ENCODE measurements at regions not wholly inside any gene's neighbourhood (a gene's known extent, or its start where the extent isn't known, plus 50 kb on each side); places are given as distances from the start of the nearest gene placed in this dataset.

DNA sequence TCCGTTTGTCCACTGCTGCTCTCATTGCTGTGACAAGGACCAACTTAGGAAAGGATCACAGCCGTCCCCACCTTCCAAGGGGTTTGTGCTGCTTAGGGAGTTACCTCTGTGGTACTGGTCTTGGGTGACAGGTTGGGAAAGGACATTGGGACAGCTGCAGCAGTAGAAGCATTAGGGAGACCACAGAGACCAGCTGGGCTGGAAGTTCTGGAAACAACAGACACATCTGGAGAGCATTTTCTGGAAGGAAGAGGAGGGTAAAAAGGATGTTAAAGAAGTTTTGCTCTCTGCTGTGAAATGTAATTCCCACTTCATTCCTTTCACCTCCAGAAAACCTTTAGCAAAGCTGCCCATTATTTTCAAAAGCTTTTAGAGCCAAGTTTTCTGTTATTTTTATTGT lies 304.2 kb downstream of the LRFN2 start:
- in situ Hi-C loops (cut with HindIII; ENCODE audit: low pct_ligation_motif_present, low pct_unique_long_range_greater_than_20kb, low sequenced_read_pairs): no loop called here
- no peak for DNase-seq

- DNase-seq: no peak
- in situ Hi-C loops (cut with HindIII; ENCODE audit: low pct_ligation_motif_present, low pct_unique_long_range_greater_than_20kb, low sequenced_read_pairs): no loop called here
Observed at GRCh38 chr6:40281402-40281801, 305.8 kb downstream of the LRFN2 start.

DNA sequence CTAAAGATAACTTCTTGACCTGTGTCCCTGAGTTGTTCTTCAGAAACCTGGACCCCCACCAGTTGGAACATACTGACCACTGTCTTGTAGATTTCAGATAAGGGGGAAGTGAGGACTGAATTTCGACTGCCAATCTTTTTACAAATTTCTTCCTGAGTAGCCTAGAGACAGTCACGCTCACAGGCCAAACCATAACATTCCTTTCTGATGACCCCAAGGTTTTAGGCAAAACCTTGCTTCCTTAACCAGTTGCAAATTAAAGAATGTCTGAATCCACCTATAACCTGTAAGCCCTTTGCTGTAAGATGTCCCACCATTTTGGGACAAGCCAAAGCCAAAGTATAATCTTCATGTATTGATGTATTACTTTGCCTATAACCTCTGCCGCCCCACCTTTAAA lies 306.9 kb downstream of the LRFN2 start:
- DNase-seq: no peak
- in situ Hi-C loops (cut with HindIII; ENCODE audit: low pct_ligation_motif_present, low pct_unique_long_range_greater_than_20kb, low sequenced_read_pairs): no loop called here

GRCh38 chr6:40276141-40276540 lies 311.0 kb downstream of the LRFN2 start:
- in situ Hi-C loops (cut with HindIII; ENCODE audit: low pct_ligation_motif_present, low pct_unique_long_range_greater_than_20kb, low sequenced_read_pairs): no loop called here
- DNase-seq: peak; percentile 68

DNA sequence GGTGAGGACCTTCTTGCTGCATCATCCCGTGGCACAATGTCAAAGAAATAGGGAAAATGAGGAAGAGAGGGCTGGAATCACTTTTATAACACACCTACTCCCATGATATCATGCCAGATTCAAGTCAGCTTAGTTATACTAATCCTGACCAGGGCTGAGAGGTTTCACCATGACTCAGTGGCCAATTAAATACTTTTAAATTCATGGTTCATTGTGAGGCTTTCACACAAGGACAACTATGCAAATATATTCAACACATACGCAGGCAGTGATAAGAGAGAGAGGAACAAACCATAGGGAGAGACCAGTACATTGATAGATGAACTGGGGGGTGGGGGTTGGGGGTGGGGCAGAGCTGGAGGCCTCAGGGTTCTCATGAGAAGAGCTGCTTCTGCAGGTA lies 313.1 kb downstream of the LRFN2 start:
- no peak for DNase-seq
- in situ Hi-C loops (cut with HindIII; ENCODE audit: low pct_ligation_motif_present, low pct_unique_long_range_greater_than_20kb, low sequenced_read_pairs): no loop called here

DNA sequence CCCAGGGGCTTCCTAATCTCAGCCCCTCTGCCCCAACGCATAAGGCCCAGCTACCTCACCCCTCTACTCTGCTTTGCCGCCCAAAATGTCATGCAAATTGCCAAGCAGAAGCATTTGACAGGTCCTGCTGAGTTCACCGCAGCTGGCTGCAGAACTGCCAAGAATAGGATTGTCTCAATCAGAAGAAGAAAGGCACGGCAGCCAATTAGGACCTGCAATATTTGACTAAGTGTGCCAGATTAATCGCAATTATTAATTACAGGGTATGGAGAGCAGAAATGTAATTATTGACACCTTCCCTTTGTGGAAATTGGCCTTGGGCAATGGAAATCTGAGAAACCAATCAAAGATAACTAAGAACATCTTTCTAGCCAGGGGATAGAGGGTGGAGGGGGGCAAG lies 318.6 kb downstream of the LRFN2 start:
- in situ Hi-C loops (cut with HindIII; ENCODE audit: low pct_ligation_motif_present, low pct_unique_long_range_greater_than_20kb, low sequenced_read_pairs): no loop called here
- no peak for DNase-seq

DNA sequence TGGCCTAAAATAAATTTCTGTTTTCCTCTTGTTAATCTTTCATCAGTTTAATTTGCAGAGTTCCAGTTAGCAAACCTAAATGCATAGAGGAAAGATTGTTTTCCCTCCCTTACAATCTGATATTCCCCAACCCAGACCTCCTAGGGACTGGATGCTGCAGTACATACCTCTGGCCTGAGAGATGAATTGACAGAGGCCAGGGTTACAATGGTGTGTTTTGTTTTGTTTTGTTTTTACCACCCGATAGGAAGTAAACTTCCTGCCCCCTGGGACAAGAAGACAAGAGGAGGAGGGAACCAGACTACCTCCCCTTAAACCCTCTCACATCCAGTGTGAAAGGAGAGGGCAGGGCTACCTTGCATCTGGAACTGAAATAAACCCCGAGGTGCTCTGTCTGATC lies 319.0 kb downstream of the LRFN2 start:
- in situ Hi-C loops (cut with HindIII; ENCODE audit: low pct_ligation_motif_present, low pct_unique_long_range_greater_than_20kb, low sequenced_read_pairs): no loop called here
- DNase-seq: no peak

DNA sequence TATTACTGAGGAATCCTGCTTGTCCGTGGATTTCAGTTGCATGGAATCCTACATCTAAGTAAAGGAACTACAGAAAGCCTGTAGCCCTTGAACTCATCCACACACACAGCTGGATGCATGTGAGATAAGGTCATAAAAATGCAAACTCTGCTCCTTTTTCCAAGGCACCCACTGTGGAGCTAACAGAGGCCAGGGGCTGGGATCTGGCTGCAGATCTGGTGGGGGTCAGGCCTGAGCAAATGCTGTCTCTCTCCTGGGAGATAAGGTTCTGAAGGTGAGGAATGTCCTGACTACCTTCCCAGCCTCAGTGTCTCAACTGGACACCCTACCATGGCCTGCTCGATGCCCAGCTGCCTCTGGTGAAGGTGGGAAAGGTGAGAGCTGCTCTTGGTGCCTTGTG lies 321.5 kb downstream of the LRFN2 start:
- in situ Hi-C loops (cut with HindIII; ENCODE audit: low pct_ligation_motif_present, low pct_unique_long_range_greater_than_20kb, low sequenced_read_pairs): no loop called here

DNA sequence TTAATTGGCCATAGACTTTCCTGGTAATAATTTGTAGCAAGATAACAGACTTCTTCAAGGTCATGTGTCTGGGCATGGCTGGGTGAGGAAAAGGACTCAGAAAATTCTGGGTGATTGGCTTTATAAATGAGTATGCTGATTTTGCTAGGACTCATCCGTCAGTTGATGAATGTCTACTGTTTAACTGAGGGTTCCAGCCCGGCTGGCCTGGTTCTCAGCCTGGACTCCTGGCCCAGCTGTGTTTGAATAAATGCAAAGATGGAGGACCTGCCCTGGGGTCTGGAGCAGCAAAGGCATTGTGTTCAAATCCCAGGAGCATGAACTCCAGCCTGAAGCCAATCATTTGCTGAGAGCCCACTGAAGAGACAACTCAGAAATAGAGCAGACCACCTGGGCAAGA lies 323.2 kb downstream of the LRFN2 start:
- no peak for DNase-seq
- in situ Hi-C loops (cut with HindIII; ENCODE audit: low pct_ligation_motif_present, low pct_unique_long_range_greater_than_20kb, low sequenced_read_pairs): no loop called here

More for the DNA sequence above, 321.5 kb downstream of the LRFN2 start:
- no peak for DNase-seq

DNA sequence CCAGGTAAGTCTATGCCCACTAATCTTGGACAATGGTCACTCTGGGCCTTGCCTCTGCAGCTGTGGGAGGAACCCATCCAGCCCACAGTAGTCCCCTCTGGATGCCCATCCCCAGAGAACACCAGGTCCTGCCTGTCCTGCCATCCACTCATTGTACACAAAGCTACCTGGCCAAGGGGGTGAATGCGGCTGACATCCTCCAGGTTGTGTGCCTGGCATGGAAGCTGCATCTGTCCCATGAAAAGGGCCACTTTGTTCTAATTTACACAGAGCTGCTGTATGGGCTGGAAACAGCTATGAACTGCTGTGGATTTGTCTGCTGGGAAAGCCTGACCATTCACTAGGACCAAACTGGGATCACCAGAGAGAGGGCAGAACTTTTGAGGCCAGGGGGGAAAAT lies 324.8 kb downstream of the LRFN2 start:
- in situ Hi-C loops (cut with HindIII; ENCODE audit: low pct_ligation_motif_present, low pct_unique_long_range_greater_than_20kb, low sequenced_read_pairs): no loop called here
- no peak for DNase-seq

GRCh38 chr6:40258531-40258930 lies 324.3 kb upstream of the MOCS1 start:
- no peak for DNase-seq
- in situ Hi-C loops (cut with HindIII; ENCODE audit: low pct_ligation_motif_present, low pct_unique_long_range_greater_than_20kb, low sequenced_read_pairs): no loop called here

DNA sequence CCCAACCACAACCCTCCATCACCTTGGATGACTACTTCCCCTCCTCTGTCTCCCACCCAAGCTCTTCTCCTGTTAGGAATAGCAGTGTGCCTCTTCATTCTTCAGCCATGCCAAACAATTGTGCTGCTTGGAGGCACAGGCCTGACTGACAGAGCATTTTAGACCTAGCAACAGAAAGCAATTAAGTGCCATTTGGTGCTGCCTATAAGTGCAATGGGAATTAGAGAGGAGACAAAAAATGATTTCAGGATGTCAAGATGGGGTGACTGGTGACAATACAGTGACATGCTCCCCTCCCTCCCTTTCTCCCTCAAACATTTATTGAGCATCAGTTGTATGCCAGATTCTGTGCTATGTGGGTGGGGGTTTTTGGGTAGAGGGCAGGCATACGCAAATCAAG lies 322.6 kb upstream of the MOCS1 start:
- in situ Hi-C loops (cut with HindIII; ENCODE audit: low pct_ligation_motif_present, low pct_unique_long_range_greater_than_20kb, low sequenced_read_pairs): no loop called here

GRCh38 chr6:40256224-40256623 lies 322.0 kb upstream of the MOCS1 start:
- DNase-seq: no peak
- in situ Hi-C loops (cut with HindIII; ENCODE audit: low pct_ligation_motif_present, low pct_unique_long_range_greater_than_20kb, low sequenced_read_pairs): no loop called here

More for the DNA sequence above, 322.6 kb upstream of the MOCS1 start:
- no peak for DNase-seq

DNA sequence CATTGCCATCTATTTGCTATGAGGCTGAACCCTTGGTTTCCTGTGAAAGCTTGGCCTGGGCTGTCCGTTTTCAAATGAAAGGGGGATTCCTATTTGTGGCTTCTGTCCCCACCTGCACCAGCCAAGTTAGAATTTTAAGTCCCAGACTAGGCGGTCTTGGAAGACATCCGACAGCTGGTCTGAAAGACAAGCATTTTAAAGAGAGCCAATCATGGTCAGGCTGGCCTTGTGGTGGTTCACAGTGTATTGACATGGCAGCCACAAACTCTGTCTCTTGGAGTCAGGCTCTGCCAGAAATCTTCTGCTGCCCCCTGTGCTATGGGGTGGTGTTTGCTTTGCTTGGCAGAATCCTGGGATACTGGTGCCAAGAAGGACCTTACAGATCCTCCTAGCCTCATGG lies 319.2 kb upstream of the MOCS1 start:
- in situ Hi-C loops (cut with HindIII; ENCODE audit: low pct_ligation_motif_present, low pct_unique_long_range_greater_than_20kb, low sequenced_read_pairs): no loop called here
- DNase-seq: no peak

DNA sequence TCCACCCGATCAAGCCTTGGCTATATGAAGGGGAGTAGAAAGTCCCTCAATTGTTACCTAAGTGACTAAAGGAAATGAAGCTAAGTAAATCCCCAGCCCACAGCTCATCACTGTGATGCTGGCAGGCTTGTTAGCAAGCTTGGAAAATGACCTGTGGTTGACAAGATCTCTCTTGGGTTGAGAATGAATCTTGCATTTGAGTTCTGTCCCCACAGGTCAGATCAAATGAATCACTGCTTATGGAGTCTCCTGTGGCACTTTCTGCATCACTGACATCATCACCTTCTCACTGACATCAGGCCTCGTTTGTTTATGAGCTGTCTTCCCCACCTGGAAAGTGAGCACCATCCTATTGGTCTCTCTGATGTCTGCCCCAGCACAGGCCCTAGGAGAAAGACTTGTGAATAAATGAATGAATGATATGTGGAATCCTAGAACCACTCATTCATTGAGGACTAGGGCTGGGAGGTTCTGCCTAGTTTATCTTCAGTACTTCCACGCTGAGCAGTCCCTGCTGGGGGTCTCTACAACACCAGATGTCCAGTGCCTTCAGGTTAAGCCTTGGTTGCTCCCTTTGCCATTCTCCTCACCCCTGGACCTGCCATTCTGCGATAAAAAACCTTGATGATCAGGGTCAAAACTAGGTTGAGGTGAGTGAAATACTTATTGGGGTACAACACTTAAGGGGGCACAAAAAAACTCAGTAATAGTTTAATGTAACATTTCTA lies 318.4 kb upstream of the MOCS1 start:
- no peak for DNase-seq
- in situ Hi-C loops (cut with HindIII; ENCODE audit: low pct_ligation_motif_present, low pct_unique_long_range_greater_than_20kb, low sequenced_read_pairs): no loop called here

DNA sequence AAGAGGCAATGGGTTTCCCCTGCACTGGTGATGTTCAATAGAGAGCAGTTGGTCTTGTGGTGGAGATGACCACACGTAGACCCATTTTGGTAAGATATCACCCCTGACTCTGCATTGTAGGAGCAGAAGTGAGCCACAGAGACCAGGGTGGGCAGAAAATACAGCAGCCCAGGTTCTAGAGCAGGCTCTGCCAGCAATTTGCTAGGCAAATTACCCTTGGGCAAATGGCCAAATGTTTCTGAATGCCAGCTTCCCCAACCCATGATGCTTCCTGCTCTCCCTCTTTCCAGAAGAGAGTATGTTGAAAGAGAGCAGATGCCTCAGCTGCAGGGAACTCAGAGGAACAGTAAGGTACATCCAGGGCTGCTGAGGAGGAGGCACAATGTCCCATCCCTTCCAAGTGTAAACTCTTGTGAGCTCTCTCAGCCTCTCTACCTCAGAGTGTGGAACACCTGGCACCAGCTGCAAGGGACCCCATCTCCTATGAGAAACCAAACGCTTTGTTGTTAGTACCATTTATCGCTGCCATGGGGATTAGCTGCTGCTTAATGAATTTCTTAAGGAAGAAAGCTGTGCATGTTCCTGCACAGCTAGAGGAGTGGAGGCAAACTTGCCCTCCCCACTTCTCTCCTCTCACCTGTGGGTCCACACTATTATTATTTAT lies 317.5 kb upstream of the MOCS1 start:
- no peak for DNase-seq
- in situ Hi-C loops (cut with HindIII; ENCODE audit: low pct_ligation_motif_present, low pct_unique_long_range_greater_than_20kb, low sequenced_read_pairs): no loop called here

DNA sequence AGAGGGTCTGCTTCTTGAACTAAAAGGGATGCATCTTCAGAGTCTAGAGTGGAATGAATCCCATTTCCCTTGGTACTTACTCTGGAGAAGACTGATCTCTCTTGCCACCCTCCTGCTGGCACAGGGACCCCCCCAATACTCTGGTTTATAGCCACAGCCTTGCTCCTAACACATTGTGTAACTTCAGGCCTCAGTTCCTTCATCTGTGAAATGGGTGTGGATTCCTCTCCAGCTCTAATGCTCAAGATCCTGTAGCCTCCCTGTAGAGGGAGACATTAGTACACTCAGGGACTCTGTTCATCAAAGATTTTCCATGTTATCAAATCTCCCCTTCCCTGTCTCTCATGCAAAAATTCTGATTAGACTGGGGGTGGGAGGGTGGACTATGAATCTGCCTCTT lies 315.7 kb upstream of the MOCS1 start:
- in situ Hi-C loops (cut with HindIII; ENCODE audit: low pct_ligation_motif_present, low pct_unique_long_range_greater_than_20kb, low sequenced_read_pairs): no loop called here
- no peak for DNase-seq

- in situ Hi-C loops (cut with HindIII; ENCODE audit: low pct_ligation_motif_present, low pct_unique_long_range_greater_than_20kb, low sequenced_read_pairs): no loop called here
- no peak for DNase-seq
Observed at GRCh38 chr6:40247516-40248115, 313.4 kb upstream of the MOCS1 start.

GRCh38 chr6:40244699-40245098 lies 310.4 kb upstream of the MOCS1 start:
- peak; percentile 1 for DNase-seq
- in situ Hi-C loops (cut with HindIII; ENCODE audit: low pct_ligation_motif_present, low pct_unique_long_range_greater_than_20kb, low sequenced_read_pairs): no loop called here

DNA sequence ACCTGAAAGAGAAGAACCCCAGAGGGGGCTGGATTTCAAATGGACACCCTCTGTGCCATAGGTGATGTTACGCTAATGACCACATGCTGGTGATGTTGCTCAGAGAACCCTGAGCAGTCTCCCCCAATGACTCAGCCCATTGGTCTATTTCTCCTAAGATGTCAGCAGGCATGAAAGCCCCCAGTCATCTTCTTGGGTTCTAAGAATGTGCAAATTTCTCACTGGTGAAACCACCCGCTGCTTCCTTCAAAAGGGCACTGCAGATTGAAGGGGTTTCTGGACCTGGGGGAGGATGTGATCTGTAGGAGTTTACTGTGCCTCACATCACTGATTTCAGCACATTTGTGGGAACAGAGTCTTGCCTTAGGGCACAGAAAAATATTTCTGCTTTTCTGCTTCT lies 298.4 kb upstream of the MOCS1 start:
- DNase-seq: no peak

More for the DNA sequence above, 298.4 kb upstream of the MOCS1 start:
- in situ Hi-C loops (cut with HindIII; ENCODE audit: low pct_ligation_motif_present, low pct_unique_long_range_greater_than_20kb, low sequenced_read_pairs): no loop called here
